Vagina (tissue), 2 donors: ENCODE measurements at regions not wholly inside any gene's neighbourhood (a gene's known extent, or its start where the extent isn't known, plus 50 kb on each side); places are given as distances from the start of the nearest gene placed in this dataset.

Experiments
- DNase-seq, 2 donors: peaks; one replicate each; pipeline ENCODE4 v3.0.0-alpha.2; 2017; ENCODE audit errors: extremely low spot score in 2 of 2
- H3K27ac ChIP-seq: fragments of 200-600 bp; sonication (generic); one replicate; pipeline ENCODE4 v1.5.1; 2019
- H3K27me3 ChIP-seq: fragments of 200-600 bp; sonication (generic); one replicate; pipeline ENCODE4 v1.5.1; 2019
- H3K36me3 ChIP-seq, 2 donors: fragments of 200-600 bp; sonication (generic); one replicate each; pipeline ENCODE4 v1.5.1; 2017 to 2019
- H3K4me1 ChIP-seq: fragments of 200-600 bp; sonication (generic); one replicate; pipeline ENCODE4 v1.5.1; 2019
- H3K4me3 ChIP-seq, 2 donors: fragments of 200-600 bp; sonication (generic); 1 replicate in 1 of 2; 2 replicates in 1 of 2; pipeline ENCODE4 v1.5.1; 2016 to 2019
- H3K9me3 ChIP-seq: fragments of 200-600 bp; sonication (generic); one replicate; pipeline ENCODE4 v1.5.1; 2019
- POLR2A ChIP-seq, 2 donors: fragments of 450-650 bp; IDR thresholded peaks; one replicate each; pipeline ENCODE4 v1.6.1; 2017; ENCODE audit warnings: antibody characterized with exemption in 2 of 2, mild to moderate bottlenecking in 2 of 2, moderate library complexity in 2 of 2
- POLR2AphosphoS5 ChIP-seq, 2 donors: sonication (generic); formaldehyde crosslinking; IDR thresholded peaks; one replicate each; pipeline ENCODE4 v1.9.0; 2017; ENCODE audit warnings: antibody characterized with exemption in 2 of 2, mild to moderate bottlenecking in 2 of 2, low read depth in 1 of 2; ENCODE audit not compliant: insufficient read depth in 1 of 2
- intact Hi-C: fragments of 100-400 bp; cut with DNase I; formaldehyde crosslinking; loops from one replicate; pipeline ENCODE4 v1.15.1; 2023
- TF ChIP-seq, protein P1 (sequence below), 3 experiments: fragments of 450-650 bp in 2 of 3; fragments of 200-600 bp in 1 of 3; sonication (generic) in 1 of 3; IDR thresholded peaks; one replicate each; pipeline ENCODE4 v1.5.1; 2017 to 2019; ENCODE audit warnings: antibody characterized with exemption in 3 of 3, mild to moderate bottlenecking in 2 of 3, moderate library complexity in 2 of 3

- Histone ChIP-seq H3K36me3 (no peaks in the 10 kb centered on the region), H3K27ac (no peak overlapping the region), H3K4me1 (no peaks in the 10 kb centered on the region), H3K27me3 (no peaks in the 10 kb centered on the region), H3K9me3 (no peaks in the 10 kb centered on the region), H3K4me3 (no peak overlapping the region)
- no peak for DNase-seq
- TF ChIP-seq POLR2A (IDR thresholded peaks at IDR 0.05): no peak
- intact Hi-C loops: no loop called here
Measured at GRCh38 chr12:60020068-60020467, 424.2 kb downstream of the SLC16A7 start.

DNA sequence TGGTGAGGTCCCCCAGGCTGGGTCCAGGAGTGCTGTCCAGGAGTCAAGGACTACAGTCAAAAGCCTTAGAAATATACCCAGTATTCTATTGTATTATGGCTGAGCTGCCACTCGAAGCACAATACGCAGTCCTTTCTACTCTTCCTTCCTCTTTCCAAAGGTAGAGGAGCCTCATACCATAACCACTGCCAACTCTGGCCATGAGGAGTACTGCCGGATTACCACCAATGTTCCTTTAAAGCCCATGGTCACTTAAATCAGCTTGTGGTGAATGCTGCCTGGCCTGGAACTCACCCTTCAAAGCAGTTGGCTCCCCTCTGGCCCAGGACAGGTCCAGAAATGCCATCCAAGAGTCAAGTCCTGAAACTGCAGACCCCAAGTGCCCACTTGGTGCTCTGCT, 425.4 kb downstream of the SLC16A7 start:
- intact Hi-C loops: no loop called here
- TF ChIP-seq, protein P1, sequence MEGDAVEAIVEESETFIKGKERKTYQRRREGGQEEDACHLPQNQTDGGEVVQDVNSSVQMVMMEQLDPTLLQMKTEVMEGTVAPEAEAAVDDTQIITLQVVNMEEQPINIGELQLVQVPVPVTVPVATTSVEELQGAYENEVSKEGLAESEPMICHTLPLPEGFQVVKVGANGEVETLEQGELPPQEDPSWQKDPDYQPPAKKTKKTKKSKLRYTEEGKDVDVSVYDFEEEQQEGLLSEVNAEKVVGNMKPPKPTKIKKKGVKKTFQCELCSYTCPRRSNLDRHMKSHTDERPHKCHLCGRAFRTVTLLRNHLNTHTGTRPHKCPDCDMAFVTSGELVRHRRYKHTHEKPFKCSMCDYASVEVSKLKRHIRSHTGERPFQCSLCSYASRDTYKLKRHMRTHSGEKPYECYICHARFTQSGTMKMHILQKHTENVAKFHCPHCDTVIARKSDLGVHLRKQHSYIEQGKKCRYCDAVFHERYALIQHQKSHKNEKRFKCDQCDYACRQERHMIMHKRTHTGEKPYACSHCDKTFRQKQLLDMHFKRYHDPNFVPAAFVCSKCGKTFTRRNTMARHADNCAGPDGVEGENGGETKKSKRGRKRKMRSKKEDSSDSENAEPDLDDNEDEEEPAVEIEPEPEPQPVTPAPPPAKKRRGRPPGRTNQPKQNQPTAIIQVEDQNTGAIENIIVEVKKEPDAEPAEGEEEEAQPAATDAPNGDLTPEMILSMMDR (IDR thresholded peaks at IDR 0.05): no peak
- TF ChIP-seq POLR2AphosphoS5 (IDR thresholded peaks at IDR 0.05; ENCODE audit: insufficient read depth in 1 of 2, low read depth in 1 of 2) (no peak), POLR2A (IDR thresholded peaks at IDR 0.05) (no peak)
- no peaks in the 10 kb centered on the region for H3K9me3 ChIP-seq

DNA sequence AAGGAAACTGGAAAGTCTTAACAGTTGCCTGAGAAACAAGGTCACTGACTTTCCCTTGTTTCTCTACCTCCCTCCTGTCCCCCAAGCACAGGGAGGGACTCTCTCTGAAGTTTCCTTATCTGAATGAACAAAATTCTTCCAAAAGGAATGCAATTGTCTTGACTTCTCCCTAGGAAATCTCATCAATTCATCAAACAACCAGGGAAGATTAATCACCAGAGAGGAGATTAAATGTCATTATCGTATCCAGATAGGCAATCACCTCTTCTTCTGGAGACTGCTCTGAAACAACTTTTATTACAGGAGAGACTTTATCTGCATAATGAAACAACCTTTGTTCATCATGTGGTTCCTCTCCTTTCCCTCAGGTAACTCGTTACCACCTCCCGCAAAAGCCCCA, 431.4 kb downstream of the SLC16A7 start:
- TF ChIP-seq POLR2A (IDR thresholded peaks at IDR 0.05) (no peak), POLR2AphosphoS5 (IDR thresholded peaks at IDR 0.05; ENCODE audit: insufficient read depth in 1 of 2, low read depth in 1 of 2) (no peak)
- TF ChIP-seq, protein P1 (IDR thresholded peaks at IDR 0.05): no peak
- Histone ChIP-seq H3K36me3 (no peaks in the 10 kb centered on the region), H3K27ac (no peak overlapping the region), H3K4me3 (no peak overlapping the region), H3K4me1 (no peaks in the 10 kb centered on the region), H3K9me3 (no peaks in the 10 kb centered on the region), H3K27me3 (no peaks in the 10 kb centered on the region)
- intact Hi-C loops: no loop called here
- no peak for DNase-seq

More for the DNA sequence above, 425.4 kb downstream of the SLC16A7 start:
- DNase-seq: no peak
- no peaks in the 10 kb centered on the region for H3K27me3 ChIP-seq
- no peak overlapping the region for H3K27ac ChIP-seq
- no peak overlapping the region for H3K4me3 ChIP-seq
- no peaks in the 10 kb centered on the region for H3K36me3 ChIP-seq
- H3K4me1 ChIP-seq: no peaks in the 10 kb centered on the region

GRCh38 chr12:60034147-60034546, 438.3 kb downstream of the SLC16A7 start:
- Histone ChIP-seq H3K4me3 (no peak overlapping the region), H3K36me3 (no peaks in the 10 kb centered on the region), H3K9me3 (no peaks in the 10 kb centered on the region), H3K27me3 (no peaks in the 10 kb centered on the region), H3K4me1 (no peaks in the 10 kb centered on the region), H3K27ac (no peak overlapping the region)
- no peak for DNase-seq
- TF ChIP-seq POLR2AphosphoS5 (IDR thresholded peaks at IDR 0.05; ENCODE audit: insufficient read depth in 1 of 2, low read depth in 1 of 2) (no peak), POLR2A (IDR thresholded peaks at IDR 0.05) (no peak)
- TF ChIP-seq, protein P1 (IDR thresholded peaks at IDR 0.05): no peak
- intact Hi-C loops: no loop called here

- no peak overlapping the region for H3K4me3 ChIP-seq
- no peak for DNase-seq
- TF ChIP-seq POLR2AphosphoS5 (IDR thresholded peaks at IDR 0.05; ENCODE audit: insufficient read depth in 1 of 2, low read depth in 1 of 2): no peak
- no peak for TF ChIP-seq POLR2A (IDR thresholded peaks at IDR 0.05)
- TF ChIP-seq, protein P1 (IDR thresholded peaks at IDR 0.05): no peak
- H3K36me3 ChIP-seq: no peaks in the 10 kb centered on the region
- H3K27ac ChIP-seq: no peak overlapping the region
- no peaks in the 10 kb centered on the region for H3K9me3 ChIP-seq
- intact Hi-C loops: no loop called here
- no peaks in the 10 kb centered on the region for H3K4me1 ChIP-seq
- H3K27me3 ChIP-seq: no peaks in the 10 kb centered on the region
Measured at GRCh38 chr12:60035835-60036234, 440.0 kb downstream of the SLC16A7 start.

DNA sequence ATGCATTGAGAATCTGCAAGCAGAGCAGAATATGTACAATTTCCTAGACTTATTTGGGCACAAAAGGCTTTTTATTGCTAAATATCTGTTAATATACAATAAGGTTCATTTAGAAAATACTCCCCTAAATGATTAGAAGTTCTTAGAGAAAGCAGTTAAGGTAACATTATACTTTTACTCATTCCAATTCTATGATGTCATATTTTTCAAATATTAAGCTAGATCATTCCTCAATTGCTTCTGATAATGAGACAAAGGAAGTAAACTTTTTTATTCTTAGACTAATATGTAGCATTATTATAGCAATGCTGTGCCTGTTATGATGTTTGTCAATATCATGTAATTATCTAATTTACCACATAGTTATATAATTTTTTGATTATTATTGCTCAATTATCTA, 447.0 kb downstream of the SLC16A7 start:
- H3K27ac ChIP-seq: no peak overlapping the region
- peaks cover 14% of the 10 kb centered on the region for H3K4me1 ChIP-seq
- H3K36me3 ChIP-seq: no peaks in the 10 kb centered on the region
- intact Hi-C loops: no loop called here
- no peaks in the 10 kb centered on the region for H3K27me3 ChIP-seq
- TF ChIP-seq, protein P1 (IDR thresholded peaks at IDR 0.05): no peak
- TF ChIP-seq POLR2A (IDR thresholded peaks at IDR 0.05) (no peak), POLR2AphosphoS5 (IDR thresholded peaks at IDR 0.05; ENCODE audit: insufficient read depth in 1 of 2, low read depth in 1 of 2) (no peak)
- DNase-seq: no peak
- no peaks in the 10 kb centered on the region for H3K9me3 ChIP-seq
- no peak overlapping the region for H3K4me3 ChIP-seq
